ENCODE measurements at regions not wholly inside any gene's neighbourhood (a gene's known extent, or its start where the extent isn't known, plus 50 kb on each side); places are given as distances from the start of the nearest gene placed in this dataset.

- no peak for TF ChIP-seq CTCF (IDR thresholded peaks at IDR 0.05; ENCODE audit: borderline replicate concordance, insufficient read depth, low read depth, low read length)
- no peak overlapping the region for H3K4me3 ChIP-seq (ENCODE audit: low read depth, low read length)
Measured at GRCh38 chr7:131087756-131088658, 239.7 kb upstream of the MKLN1 start.

GRCh38 chr7:131090188-131090587 is 237.5 kb upstream of the MKLN1 start:
- TF ChIP-seq CTCF (IDR thresholded peaks at IDR 0.05; ENCODE audit: borderline replicate concordance, insufficient read depth, low read depth, low read length): no peak
- no peak overlapping the region for H3K4me3 ChIP-seq (ENCODE audit: low read depth, low read length)

- no peak overlapping the region for H3K4me3 ChIP-seq (ENCODE audit: low read depth, low read length)
- TF ChIP-seq CTCF (IDR thresholded peaks at IDR 0.05; ENCODE audit: borderline replicate concordance, insufficient read depth, low read depth, low read length): no peak
Measured at GRCh38 chr7:131090886-131091692, 236.6 kb upstream of the MKLN1 start.

- H3K4me3 ChIP-seq (ENCODE audit: low read depth, low read length): no peak overlapping the region
- no peak for TF ChIP-seq CTCF (IDR thresholded peaks at IDR 0.05; ENCODE audit: borderline replicate concordance, insufficient read depth, low read depth, low read length)
Measured at GRCh38 chr7:131094685-131095084, 233.0 kb upstream of the MKLN1 start.

GRCh38 chr7:131095346-131095745 is 232.3 kb upstream of the MKLN1 start:
- no peak overlapping the region for H3K4me3 ChIP-seq (ENCODE audit: low read depth, low read length)

GRCh38 chr7:131096267-131096927 is 231.3 kb upstream of the MKLN1 start:
- no peak overlapping the region for H3K4me3 ChIP-seq (ENCODE audit: low read depth, low read length)
- TF ChIP-seq CTCF (IDR thresholded peaks at IDR 0.05; ENCODE audit: borderline replicate concordance, insufficient read depth, low read depth, low read length): no peak

More at GRCh38 chr7:131095346-131095745, 232.3 kb upstream of the MKLN1 start:
- no peak for TF ChIP-seq CTCF (IDR thresholded peaks at IDR 0.05; ENCODE audit: borderline replicate concordance, insufficient read depth, low read depth, low read length)
